ENCODE measurements at regions not wholly inside any gene's neighbourhood (a gene's known extent, or its start where the extent isn't known, plus 50 kb on each side); places are given as distances from the start of the nearest gene placed in this dataset.

DNA sequence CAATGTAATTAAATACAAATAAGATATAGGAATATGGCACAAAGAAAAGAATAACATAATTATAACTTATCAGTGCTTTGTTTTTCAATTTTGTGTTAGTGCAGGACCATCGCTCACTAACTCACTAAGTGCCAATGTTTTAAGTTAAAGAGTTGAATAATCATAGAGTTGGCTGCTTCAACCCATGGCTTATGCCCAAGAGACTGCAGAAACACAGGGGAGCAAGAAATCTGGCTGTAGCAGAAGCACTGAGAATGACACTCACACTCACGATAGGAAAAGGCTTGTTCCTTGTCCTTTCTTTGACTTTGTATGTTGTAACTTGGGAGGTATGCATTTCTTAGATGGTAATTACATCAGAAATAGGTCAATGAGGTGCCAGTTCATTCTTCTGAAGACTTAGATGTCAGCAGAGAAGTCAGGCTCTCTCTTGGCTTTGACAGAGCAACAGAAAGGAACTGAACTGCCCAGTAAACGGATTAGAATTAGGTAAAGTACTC is 852.2 kb downstream of the LRRTM4 start:
- TF ChIP-seq FOXJ3 (CRISPR knock-in tag; IDR thresholded peaks at IDR 0.05; ENCODE audit: borderline replicate concordance) (no peak), ATF3 (CRISPR knock-in tag; IDR thresholded peaks at IDR 0.05) (no peak), TCF7L2 (IDR thresholded peaks at IDR 0.05; ENCODE audit: low read depth, low read length) (no peak), NFYB (CRISPR knock-in tag; IDR thresholded peaks at IDR 0.05) (no peak), HDAC2 (CRISPR knock-in tag; IDR thresholded peaks at IDR 0.05) (no peak), GABPA (IDR thresholded peaks at IDR 0.05; ENCODE audit: low read depth, low read length) (no peak), GABPA (CRISPR knock-in tag; IDR thresholded peaks at IDR 0.05; ENCODE audit: low read depth) (no peak)
- TF ChIP-seq, protein P1, sequence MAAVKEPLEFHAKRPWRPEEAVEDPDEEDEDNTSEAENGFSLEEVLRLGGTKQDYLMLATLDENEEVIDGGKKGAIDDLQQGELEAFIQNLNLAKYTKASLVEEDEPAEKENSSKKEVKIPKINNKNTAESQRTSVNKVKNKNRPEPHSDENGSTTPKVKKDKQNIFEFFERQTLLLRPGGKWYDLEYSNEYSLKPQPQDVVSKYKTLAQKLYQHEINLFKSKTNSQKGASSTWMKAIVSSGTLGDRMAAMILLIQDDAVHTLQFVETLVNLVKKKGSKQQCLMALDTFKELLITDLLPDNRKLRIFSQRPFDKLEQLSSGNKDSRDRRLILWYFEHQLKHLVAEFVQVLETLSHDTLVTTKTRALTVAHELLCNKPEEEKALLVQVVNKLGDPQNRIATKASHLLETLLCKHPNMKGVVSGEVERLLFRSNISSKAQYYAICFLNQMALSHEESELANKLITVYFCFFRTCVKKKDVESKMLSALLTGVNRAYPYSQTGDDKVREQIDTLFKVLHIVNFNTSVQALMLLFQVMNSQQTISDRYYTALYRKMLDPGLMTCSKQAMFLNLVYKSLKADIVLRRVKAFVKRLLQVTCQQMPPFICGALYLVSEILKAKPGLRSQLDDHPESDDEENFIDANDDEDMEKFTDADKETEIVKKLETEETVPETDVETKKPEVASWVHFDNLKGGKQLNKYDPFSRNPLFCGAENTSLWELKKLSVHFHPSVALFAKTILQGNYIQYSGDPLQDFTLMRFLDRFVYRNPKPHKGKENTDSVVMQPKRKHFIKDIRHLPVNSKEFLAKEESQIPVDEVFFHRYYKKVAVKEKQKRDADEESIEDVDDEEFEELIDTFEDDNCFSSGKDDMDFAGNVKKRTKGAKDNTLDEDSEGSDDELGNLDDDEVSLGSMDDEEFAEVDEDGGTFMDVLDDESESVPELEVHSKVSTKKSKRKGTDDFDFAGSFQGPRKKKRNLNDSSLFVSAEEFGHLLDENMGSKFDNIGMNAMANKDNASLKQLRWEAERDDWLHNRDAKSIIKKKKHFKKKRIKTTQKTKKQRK (IDR thresholded peaks at IDR 0.05; ENCODE audit: low read length), result no peak
